ENCODE measurements at regions not wholly inside any gene's neighbourhood (a gene's known extent, or its start where the extent isn't known, plus 50 kb on each side); places are given as distances from the start of the nearest gene placed in this dataset.

GRCh38 chr22:47738472-47739013, 976.1 kb downstream of the TBC1D22A start:
- no peak for DNase-seq

DNA sequence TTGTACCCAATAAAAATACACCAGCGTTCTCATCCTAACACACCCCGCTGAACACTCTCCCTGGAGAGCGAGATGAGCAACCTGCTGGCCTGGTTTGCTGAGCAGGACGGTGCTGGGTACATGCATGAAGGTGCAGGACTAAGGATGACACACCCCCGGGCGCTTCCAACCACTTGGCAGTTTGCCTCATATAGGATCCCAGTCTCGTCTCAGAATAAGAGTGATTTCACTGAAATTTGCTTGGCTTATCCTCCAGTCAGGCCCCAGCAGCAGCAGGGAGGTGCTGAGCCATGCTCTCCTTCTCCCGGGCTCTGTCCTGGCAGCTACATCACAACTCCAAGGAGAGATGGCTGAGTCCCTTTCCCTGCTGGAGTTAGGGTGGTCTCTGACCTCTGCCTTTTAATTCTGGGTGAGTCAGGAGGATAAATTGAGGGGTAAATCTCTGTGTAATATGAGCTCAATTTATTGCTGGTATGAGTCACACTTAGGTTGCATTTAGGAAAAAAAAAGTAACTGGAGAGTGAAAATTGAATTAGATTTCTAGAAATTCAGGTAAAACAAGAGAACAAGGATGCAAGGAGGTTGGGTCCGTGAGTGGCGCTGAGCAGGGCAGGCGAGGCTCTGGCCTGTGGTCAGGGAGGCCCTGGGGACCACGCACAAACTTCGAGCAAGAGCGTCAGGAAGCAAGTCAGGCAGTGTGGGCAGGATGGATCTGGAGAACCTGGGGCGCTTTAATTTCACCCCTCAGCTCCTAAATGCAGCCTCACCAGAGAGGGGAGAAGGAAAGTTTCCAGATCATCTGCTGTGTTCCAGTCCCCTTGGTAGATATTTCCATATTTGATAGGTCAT, 974.0 kb downstream of the TBC1D22A start:
- no peak for DNase-seq

GRCh38 chr22:47734511-47734910, 972.1 kb downstream of the TBC1D22A start:
- DNase-seq = no peak

DNA sequence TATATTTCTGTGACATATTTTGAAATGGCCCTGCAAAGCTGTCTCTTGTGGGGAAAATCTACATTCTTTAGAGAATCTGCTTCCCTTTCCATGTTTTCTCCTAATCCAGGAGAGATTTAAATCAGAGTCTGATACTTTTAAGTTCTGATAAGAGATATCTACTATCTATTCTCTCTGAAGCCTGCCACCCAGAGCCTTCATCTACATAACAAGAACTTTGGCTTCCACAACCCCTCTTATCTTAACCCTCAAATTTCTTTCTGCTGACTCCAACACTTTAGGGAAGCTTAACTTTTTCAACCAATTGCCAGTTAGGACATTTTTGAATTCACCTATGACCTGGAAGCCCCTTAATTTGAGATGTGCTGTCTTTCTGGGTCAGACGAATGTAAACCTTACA, 965.2 kb downstream of the TBC1D22A start:
- no peak for DNase-seq

DNA sequence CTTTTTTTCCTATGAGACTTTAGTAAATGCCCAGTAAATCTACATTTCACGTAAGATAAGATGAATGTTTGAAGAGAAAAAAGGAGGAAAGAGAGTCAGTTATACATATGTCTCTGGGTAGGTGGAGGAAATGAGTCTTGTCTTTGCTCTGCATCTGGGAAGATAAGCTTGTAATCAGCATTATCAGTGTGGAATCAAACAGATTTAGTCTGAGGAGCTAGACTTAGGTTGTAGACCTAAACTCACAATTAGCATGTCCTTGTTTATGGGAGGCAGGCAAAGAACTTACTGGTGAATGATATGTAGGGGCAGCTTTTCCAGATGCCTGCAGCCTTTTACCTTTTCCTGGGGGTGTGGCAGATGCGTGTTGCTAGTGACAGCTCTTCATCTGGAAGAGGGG, 962.3 kb downstream of the TBC1D22A start:
- no peak for DNase-seq

- no peak for DNase-seq
Measured at GRCh38 chr22:47724030-47724429, 961.6 kb downstream of the TBC1D22A start.

DNA sequence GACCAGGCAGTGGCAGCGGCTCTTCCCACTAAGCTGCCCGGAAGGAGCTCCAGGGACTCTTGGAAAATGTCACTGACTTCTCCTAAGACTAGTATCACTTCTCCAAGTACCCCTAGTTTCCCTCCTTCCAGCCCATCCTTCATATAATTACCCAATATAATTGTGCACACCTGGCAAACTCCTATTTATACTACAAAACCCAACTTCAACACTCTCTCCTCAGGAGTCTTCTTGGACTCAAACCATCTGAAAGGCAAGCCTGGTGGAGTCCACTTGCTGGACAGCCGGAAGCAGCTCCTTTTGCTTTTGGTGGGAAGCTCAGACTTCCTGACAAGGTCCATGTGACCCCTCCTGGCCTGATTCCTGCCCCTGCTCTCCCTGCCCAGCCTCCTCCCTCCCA, 955.9 kb downstream of the TBC1D22A start:
- DNase-seq = no peak

DNA sequence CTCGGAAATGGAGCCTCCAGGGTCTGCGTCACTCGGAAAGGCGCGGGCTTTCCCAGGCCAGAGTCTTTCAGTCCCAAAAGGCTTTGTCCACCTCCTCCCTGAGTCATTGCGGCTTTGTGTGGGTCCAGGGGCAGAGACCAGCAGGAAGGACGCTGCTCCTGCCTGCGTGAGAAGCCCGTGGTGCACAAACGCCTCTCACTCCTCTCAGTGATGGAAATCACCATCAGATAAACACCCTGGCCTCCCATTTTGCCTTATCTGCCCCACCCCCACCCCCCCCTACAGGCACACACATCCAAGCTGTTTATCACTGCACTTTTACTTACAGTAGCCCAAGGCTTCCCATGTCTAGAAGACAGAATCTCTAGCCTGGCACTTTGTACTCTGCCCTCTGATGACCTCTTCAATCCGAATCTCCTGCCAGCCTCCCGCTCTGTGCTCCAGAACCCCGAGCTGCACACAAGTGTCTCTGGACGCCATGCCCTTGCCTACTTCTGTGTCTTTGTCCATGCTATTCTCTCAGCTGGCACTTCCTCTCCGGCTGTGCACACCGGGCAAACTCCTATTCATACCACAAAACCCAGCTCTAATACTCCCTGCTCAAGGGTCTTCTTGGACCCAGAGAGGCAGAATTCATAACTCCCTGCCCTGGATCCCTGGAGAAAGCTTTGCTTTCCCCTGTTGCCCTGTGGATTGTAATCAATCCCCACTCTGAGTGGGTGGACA, 954.6 kb downstream of the TBC1D22A start:
- DNase-seq = no peak

DNA sequence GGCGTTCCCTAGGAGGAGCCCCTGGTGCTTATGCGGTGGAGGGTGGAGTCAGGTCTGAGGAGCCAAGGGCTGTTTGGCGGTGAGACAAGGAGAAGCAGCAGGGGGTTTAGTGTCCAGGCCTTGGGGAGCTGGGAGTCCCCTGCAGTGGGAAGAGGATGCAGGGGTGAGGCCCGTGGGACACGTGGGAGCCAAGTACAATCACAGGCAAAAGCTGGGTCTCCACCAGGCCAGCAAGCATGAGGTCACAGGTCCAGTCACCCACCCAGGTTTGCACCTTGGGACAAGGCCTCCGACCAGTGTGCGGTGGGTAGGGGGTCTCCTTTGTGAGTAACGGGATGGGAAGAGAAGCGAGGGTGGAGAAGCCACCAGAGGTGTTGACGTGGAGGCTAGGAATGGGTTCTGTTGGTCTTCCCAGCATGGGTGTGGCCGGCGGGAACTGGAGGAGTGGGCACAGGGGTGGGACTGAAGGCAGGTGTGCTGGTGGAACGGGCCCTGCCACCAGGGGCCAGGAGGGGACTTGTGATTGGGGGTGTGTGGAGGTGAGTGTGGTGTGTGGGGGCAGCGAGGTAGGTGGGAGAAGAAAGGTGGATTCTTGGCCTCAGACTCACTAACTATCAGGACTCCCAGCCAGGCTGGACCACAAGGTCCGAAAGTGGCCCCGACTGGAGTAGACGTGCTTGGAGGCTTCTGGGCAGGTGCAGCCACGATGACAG, 953.6 kb downstream of the TBC1D22A start:
- no peak for DNase-seq

DNA sequence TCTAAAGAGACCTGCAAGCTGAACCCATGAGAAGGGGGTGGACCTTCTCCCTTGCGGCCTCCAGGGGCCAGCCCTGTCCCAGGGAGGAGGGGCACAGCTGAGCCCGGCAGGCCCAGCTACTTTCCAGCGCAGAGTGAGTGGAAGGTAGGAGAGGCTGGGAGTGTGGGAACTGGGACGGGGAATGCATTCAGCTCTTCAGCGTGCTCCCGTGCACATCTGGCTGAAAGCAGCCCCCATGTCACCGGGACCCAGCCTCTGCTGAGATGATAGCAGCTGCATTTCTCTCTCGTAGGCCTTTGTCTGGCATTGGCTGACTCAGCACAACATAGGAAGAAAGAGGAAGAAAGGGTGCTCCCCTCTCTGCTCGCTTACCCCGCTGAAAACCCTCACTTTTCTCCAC, 951.5 kb downstream of the TBC1D22A start:
- no peak for DNase-seq

DNA sequence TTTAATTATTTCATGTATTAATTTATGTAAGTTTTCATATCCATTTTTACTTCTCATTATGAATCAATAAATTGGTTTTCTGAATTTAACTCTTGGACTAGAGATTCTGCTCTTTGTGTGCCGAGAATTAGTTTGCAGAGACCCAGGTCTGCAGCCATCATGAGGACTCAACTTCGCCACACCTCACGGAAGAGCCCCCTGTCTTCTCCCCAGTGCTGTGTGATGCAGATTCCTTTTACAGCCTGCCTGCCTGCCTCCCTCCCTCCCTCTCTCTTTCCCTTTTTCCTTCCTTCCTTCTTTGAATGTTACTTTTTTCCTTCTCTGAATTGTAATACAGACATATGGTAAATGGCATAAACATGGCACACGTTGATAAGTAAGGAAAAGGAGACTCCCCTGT, 947.7 kb downstream of the TBC1D22A start:
- DNase-seq = no peak

DNA sequence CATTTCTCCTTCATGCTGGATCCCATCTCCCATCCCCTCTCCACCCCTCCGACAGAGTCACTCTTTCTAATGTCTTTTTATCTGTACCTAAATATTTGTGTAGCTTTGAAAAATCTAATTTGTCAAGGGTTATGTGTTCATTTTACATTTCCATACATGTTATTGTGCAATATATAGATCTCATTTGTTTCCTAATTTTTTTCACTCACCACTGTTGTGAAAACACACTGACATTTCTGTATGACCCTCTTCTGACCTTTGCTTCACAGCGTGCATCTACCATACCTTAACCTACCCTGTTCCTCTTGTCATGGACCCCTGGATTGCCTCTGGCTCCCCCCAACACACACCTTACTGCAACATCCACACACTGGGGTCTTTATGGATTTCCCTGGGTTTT, 942.9 kb downstream of the TBC1D22A start:
- DNase-seq = no peak

GRCh38 chr22:47698906-47699305, 936.5 kb downstream of the TBC1D22A start:
- DNase-seq = no peak

DNA sequence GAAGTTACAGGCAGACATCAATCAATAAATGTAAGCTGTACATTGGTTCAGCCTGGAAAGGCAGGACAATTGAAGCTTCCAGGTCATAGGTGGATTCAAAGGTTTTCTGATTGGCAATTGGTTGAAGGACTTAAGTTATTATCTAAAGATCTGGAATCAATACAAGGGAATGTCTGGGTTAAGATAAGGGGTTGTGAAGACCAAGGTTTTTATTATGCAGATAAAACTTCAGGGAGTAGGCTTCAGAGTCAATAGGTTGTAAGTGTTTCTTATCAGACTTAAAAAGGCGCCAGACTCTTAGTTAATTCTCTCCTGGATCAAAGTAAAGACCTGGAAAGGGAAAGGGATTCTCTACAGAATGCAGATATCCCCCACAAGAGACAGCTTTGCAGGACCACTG, 935.4 kb downstream of the TBC1D22A start:
- DNase-seq = no peak

DNA sequence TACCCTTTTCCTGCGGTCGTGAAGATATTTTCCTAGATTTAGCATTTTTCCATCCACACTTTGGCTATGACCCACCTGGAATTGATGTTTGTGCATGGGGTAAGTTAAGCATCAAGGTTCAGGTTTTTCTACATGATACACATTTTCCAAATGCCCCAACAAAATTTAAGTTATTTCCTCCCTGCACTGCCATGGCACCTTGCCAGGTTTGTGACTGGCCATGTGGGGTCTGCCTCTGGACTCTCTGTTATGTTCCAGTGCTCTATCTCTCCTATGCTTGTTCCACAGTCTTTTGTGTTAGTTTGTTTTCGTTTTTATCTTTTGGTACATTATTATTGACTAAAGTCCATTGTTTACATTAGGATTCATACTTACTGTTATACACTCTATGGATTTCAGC, 934.3 kb downstream of the TBC1D22A start:
- no peak for DNase-seq

DNA sequence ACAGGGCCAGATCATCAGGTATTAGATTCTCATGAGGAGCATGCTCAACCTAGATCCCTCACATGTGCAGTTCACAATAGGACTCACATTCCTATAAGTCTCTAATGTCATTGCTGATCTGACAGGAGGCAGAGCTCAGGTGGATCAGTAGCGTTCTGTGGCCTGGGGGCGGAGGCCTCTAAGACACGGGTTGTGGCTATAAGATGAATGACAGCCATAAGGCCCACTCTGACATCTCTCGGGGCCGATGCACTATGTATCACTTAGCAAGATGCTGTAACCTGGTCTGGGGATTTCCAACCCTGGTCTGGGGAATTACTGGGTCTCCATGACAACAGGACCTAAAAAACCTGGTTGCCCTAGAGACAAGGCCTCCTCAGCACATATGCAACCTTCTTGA, 932.7 kb downstream of the TBC1D22A start:
- DNase-seq = no peak

DNA sequence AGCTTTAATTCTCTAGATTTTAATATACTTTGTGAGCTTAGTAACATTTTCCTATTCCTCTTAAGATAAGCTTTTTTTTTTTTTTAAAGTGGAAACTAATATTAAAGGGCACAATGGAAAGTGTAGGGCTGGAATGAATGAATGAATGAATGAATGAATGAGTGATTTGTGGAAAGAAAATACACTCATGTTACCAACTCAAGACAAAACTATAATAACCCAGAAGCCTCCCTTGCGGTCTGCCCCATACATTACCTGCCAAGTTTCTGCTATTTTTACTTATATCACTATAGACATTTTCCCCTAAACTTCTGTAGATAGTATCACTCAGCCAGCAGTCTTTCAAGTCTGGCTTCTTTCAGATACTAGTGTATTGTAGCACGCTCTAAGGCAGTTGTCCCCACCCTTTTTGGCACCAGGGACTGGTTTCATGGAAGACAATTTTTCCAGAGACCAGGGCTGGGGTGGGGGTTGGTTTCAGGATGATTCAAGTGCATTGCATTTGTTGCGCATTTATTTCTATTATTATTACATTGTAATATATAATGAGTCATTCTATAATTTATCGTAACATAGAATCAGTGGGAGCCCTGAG, 932.2 kb downstream of the TBC1D22A start:
- no peak for DNase-seq

DNA sequence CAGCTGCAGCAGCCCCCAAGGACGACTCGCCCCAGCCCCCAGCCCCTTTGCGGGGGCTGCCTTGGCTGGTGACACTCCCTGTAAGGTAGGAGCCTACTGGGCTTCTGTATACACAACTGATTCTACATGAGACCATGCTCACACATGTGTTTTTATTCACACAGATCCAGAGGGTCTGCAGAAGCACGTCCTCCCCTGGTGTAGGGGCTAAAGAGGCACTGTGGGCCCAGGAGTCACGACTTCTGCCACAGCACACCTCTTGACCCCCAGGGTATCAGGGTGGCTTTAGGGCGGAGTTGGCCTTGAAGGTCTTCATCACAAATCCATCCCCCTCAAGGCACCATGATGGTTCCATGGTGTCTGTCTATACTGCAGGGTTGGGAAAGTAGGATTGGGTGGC, 931.2 kb downstream of the TBC1D22A start:
- no peak for DNase-seq

DNA sequence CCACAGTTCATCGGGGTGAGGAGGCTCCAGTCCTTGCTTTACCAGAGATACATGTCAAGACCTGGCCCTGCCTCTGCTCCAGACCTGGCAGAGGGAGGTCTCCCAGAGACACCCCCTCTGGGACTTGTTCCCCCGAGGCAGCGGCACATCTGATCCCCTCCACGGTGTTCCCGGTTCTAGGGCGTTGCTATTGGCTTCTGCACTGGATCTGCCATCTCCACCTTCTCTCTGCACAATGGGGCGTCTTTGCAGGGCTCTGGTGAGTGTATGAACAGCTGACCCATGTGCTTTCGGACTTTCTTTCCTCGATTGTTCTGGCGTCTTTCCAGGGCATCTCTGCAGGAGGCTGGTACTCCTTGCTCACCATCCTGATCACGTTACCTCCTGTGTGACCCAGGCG, 930.4 kb downstream of the TBC1D22A start:
- DNase-seq = no peak

DNA sequence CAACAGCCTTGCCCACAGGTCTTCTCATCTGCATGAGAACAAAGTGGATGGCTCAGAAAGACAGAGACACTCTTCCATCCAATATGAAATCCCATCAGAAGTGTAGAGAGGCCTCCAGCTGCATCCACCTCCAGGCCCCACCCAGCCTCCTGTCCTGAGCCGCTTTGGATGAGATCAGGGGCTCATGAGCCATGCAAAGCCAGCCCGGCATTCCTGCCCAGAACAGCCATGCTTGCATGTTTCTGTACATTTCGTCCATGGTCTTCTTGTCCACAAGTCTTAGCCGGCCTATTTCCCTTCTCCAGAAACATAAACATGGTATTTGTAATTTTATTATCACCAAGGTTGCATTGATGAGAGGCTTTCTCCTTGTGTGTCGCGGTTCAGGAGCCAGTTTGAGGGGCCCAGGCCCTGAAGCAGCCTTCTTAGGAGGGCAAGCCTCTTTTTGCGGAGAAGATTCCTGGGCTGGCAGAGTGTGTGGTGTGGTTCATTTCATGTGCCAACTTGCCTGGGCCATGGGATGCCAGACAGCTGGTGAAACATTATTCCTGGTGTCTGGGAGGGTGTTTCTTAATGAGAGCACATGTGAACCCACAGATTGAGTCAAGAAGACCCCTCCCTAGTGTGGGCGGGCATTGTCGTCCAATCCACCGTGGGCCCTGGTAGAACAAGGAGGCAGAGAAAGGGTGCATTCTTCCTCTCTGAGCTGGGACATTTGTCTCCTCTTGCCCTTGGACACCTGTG, 928.9 kb downstream of the TBC1D22A start:
- DNase-seq = no peak

DNA sequence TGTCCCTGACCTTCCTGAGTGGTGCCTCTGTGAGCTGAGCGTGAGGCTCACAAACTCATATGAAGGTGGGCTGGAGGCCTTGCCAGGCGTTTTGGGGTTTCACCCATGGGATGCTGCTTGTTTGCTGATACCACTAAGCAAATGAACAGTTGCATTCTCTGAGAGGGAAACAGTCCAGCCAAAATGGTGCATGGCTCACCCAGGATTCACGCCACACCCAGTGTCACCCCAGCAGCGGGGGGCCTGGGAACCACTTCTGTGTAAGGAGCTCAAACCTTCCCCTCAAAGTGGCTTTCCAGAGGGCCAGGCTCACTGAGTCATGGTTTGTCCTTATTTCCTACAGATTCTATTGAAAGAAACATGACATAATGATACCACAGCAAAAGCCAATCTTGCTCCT, 928.1 kb downstream of the TBC1D22A start:
- no peak for DNase-seq

GRCh38 chr22:47690166-47690565, 927.7 kb downstream of the TBC1D22A start:
- DNase-seq = no peak
